ENCODE measurements at regions not wholly inside any gene's neighbourhood (a gene's known extent, or its start where the extent isn't known, plus 50 kb on each side); places are given as distances from the start of the nearest gene placed in this dataset.
"Not testable (repeated sequence)": the region's sequence is repeated elsewhere in the genome, so short reads cannot be mapped to it uniquely, and the experiment has no call there.

- WGBS, 2 donors: 29 to 45% methylated on average over 4 of the region's 4 CpGs
These were observed 157.7 kb downstream of the VEGFA start for GRCh38 chr6:43927532-43928210.

GRCh38 chr6:43926634-43927531, 156.9 kb downstream of the VEGFA start:
- H3K9me3 ChIP-seq (ENCODE audit: control insufficient read depth in 4 of 4, insufficient read depth in 3 of 4, low read length in 3 of 4): no peaks in the 10 kb centered on the region
- H3K4me3 ChIP-seq: no peak overlapping the region
- peak overlapping the region in 1 of 2 donors; percentile 47 for H3K9ac ChIP-seq (ENCODE audit: insufficient read depth in 1 of 2, low read length in 2 of 2)
- H3K27me3 ChIP-seq (ENCODE audit: control insufficient read depth in 3 of 3, insufficient read depth in 3 of 3, low read length in 2 of 3): no peaks in the 10 kb centered on the region
- peak; percentile 54 for ATAC-seq (ENCODE audit: insufficient read depth, low FRiP score)
- no peak overlapping the region for H3K27ac ChIP-seq (ENCODE audit: low read depth in 1 of 2, low read length in 1 of 2)
- TF ChIP-seq CTCF (IDR thresholded peaks at IDR 0.05; ENCODE audit: control extremely low read depth, extremely low read depth): no peak
- peak; percentile 84 to 93 (median 87) for DNase-seq
- 64 to 68% methylated on average over 17 of the region's 17 CpGs for WGBS, 2 donors
- H3K4me1 ChIP-seq (ENCODE audit: control insufficient read depth in 5 of 5, insufficient read depth in 5 of 5, low read length in 5 of 5): peaks cover 0 to 51% (median 11%) of the 10 kb centered on the region in 5 donors
- no peaks in the 10 kb centered on the region for H3K36me3 ChIP-seq (ENCODE audit: control insufficient read depth in 4 of 4, insufficient read depth in 4 of 4, low read length in 4 of 4)

More at GRCh38 chr6:43927532-43928210, 157.7 kb downstream of the VEGFA start:
- H3K27ac ChIP-seq (ENCODE audit: low read depth in 1 of 2, low read length in 1 of 2): no peak overlapping the region
- H3K9ac ChIP-seq (ENCODE audit: insufficient read depth in 1 of 2, low read length in 2 of 2): no peak overlapping the region
- no peak for ATAC-seq (ENCODE audit: insufficient read depth, low FRiP score)
- no peak for TF ChIP-seq CTCF (IDR thresholded peaks at IDR 0.05; ENCODE audit: control extremely low read depth, extremely low read depth)
- no peaks in the 10 kb centered on the region for H3K27me3 ChIP-seq (ENCODE audit: control insufficient read depth in 3 of 3, insufficient read depth in 3 of 3, low read length in 2 of 3)
- DNase-seq: no peak
- H3K4me3 ChIP-seq: no peak overlapping the region
- H3K9me3 ChIP-seq (ENCODE audit: control insufficient read depth in 4 of 4, insufficient read depth in 3 of 4, low read length in 3 of 4): no peaks in the 10 kb centered on the region
- H3K4me1 ChIP-seq (ENCODE audit: control insufficient read depth in 5 of 5, insufficient read depth in 5 of 5, low read length in 5 of 5): peaks cover 0 to 54% (median 11%) of the 10 kb centered on the region in 5 donors
- no peaks in the 10 kb centered on the region for H3K36me3 ChIP-seq (ENCODE audit: control insufficient read depth in 4 of 4, insufficient read depth in 4 of 4, low read length in 4 of 4)

- H3K4me1 ChIP-seq (ENCODE audit: control insufficient read depth in 5 of 5, insufficient read depth in 5 of 5, low read length in 5 of 5): peaks cover 0 to 44% (median 11%) of the 10 kb centered on the region in 5 donors
- not testable (repeated sequence) for H3K4me3 ChIP-seq; ATAC-seq (ENCODE audit: insufficient read depth, low FRiP score); H3K36me3 ChIP-seq (ENCODE audit: control insufficient read depth in 4 of 4, insufficient read depth in 4 of 4, low read length in 4 of 4); H3K27ac ChIP-seq (ENCODE audit: low read depth in 1 of 2, low read length in 1 of 2); H3K9me3 ChIP-seq (ENCODE audit: control insufficient read depth in 4 of 4, insufficient read depth in 3 of 4, low read length in 3 of 4); H3K27me3 ChIP-seq (ENCODE audit: control insufficient read depth in 3 of 3, insufficient read depth in 3 of 3, low read length in 2 of 3); H3K9ac ChIP-seq (ENCODE audit: insufficient read depth in 1 of 2, low read length in 2 of 2)
- DNase-seq: peak; percentile 81 to 93 (median 84)
- WGBS, 2 donors: 92 to 94% methylated on average over 7 of the region's 7 CpGs
These were observed 155.7 kb downstream of the VEGFA start for GRCh38 chr6:43925636-43926139.

- Histone ChIP-seq H3K9me3 (ENCODE audit: control insufficient read depth in 4 of 4, insufficient read depth in 3 of 4, low read length in 3 of 4) (no peaks in the 10 kb centered on the region), H3K27ac (ENCODE audit: low read depth in 1 of 2, low read length in 1 of 2) (no peak overlapping the region), H3K27me3 (ENCODE audit: control insufficient read depth in 3 of 3, insufficient read depth in 3 of 3, low read length in 2 of 3) (no peaks in the 10 kb centered on the region), H3K4me3 (no peak overlapping the region), H3K4me1 (ENCODE audit: control insufficient read depth in 5 of 5, insufficient read depth in 5 of 5, low read length in 5 of 5) (peaks cover 0 to 46% (median 11%) of the 10 kb centered on the region in 5 donors), H3K36me3 (ENCODE audit: control insufficient read depth in 4 of 4, insufficient read depth in 4 of 4, low read length in 4 of 4) (no peaks in the 10 kb centered on the region), H3K9ac (ENCODE audit: insufficient read depth in 1 of 2, low read length in 2 of 2) (no peak overlapping the region)
- WGBS, 2 donors: 24 to 49% methylated on average over 12 of the region's 12 CpGs
- DNase-seq (peak in 1 of 3 donors; percentile 60), ATAC-seq (ENCODE audit: insufficient read depth, low FRiP score) (no peak)
- TF ChIP-seq CTCF (IDR thresholded peaks at IDR 0.05; ENCODE audit: control extremely low read depth, extremely low read depth): no peak
These were observed 154.3 kb downstream of the VEGFA start for GRCh38 chr6:43924222-43924702.

Measured in lung (tissue), 11 donors.